ENCODE measurements at regions not wholly inside any gene's neighbourhood (a gene's known extent, or its start where the extent isn't known, plus 50 kb on each side); places are given as distances from the start of the nearest gene placed in this dataset.

DNA sequence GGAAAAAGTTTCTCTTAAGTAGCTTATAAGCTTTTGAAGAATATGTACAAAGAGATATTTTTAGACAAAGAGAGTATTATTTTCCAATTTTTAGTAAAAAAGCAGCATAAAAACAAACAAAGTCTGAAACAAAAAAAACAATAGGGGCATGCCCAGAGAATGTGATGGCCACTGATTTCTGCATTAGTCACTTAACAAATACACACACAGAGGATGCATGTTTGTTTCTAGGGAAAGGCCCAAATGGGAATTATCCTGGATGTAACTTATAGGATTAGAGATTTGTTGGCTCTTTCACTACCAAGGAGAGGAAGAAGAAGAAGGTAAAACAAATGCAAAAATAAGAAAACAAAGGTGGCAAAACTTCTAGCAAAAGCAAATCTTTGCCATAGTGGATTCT, 95.9 kb upstream of the SCOC start:
- DNase-seq: no peak

DNA sequence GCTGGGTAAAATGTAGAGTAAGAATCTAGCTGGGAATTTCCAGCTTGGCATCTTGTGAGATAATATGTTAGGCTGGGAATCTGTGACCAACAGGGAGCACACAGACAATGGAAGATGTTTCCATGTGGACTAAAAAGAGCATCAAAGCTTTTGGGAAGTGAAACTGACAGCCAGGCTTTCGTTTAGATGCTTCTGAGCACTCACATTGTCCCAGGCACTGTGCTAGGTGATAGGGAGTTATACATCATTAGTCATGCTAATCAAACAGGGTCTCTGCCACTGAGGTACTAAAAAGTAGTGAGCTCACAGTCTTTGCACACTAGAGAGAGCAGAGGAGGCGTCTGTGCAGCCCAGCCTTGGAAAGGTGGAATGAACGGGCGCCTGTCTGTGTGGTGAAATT, 101.9 kb upstream of the SCOC start:
- DNase-seq: no peak

DNA sequence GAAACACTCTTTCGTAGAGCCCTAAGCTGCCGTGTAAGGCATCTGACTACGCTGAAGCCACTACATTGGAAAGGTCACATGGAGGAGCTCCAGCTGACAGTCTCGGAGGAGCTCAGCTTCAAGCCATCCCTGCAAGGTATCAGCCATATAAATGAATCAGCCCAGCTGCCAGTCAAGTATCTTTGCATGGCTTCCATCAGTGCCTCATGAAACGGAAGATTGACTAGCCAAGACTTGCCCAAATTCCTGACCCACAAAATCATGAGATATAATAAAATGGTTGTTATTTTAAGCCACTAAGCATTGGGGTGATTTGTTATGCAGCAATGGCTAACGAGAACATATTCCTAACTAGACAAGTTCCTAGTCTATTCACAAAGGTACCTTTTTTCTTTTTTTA, 104.1 kb upstream of the SCOC start:
- no peak for DNase-seq

DNA sequence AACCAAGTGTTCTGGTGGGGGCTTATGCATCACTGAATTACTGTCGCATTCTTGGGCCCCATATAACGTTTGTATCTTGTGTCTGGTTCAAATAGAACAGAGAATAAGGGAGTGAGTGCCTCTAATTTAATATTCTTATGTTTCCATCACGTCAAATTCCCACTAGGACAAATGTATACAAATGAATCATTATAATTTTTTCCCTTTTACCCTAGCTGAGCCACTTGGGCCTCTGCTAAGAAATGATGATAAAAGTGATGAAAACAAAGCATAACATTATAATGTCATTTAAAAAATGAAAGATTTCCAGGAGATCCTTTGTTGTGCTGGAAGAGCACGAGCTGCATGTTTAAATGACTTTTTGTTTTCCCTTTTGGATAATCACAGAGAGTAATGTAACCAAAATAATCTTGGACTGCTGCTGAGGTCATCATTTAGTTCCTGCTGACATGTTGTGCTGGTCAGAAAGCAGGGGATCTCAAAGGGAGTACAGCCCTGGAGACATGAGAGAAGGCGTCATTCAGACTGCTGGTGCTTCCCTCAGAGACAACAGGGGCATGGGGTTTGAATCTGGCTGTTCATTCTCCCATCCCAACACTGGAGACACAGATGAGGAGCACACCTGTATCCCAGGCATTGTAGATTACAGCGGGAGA, 105.1 kb upstream of the SCOC start:
- no peak for DNase-seq

DNA sequence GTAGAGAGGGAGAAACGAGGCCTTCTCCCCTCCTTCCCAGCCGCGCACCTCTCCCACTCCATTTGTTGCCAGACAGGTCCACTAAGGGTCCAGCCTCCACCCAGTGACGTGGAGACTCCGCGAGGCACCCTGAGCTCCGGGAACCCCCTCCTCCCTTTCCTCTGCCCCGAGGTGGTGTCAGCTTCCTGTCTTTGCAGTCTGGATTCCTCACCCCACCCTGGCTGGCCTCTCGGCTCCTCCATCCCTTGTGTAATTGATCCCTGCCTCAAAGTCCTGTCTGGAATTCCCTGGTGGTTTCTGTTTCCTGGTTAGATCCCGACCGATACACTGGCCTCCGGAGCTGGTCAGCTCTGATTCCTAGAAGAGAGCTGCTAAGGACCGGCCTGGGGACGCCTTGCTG, 105.9 kb upstream of the SCOC start:
- no peak for DNase-seq

DNA sequence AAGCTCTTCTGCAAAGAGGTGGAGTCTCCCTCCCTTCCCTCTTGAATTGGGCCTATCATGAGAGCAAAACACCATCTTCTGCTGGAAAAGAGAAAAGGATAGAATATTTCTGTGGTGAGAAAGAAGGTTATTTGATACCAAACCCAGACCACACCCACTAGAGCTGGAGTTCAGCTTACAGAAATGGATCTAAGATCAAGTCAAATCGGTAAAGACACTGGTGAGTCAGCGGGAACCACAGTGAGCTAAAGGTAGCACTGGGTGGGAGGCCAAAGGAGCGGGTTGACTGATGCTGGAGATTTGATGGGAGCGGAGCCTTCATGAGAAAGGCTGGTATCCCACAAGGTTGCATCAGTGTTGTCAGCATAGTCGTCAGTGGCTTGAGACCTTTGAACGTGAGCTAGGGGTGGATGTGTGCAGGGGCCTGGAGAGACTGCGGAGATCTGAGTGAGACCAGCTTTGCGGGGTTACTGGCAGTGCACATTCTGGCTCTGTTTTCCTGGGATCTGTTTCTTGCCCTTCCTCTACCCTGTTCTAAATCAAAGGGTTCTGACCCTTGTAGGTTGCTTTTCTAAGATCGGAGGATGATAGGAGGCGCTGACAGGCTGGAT, 106.4 kb upstream of the SCOC start:
- no peak for DNase-seq

DNA sequence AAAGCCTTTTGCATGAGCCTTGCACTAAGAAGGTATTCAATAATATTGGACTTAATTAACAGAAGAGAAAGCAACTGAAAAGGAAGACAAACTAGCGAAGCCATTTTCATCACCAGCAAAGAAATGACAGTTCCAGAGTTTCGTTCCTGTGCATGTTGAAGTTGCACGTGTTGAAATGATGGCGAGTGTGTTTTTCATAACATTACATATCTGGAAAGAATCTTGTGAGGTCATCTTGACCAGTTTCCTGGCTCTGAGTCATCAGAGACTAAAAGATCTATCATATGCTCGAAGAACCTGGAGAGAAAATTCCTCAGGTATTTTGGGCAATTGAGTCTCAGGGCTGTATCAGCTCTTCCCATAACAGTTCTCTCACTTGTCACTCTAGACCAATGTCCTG, 106.2 kb upstream of the MAML3 start:
- no peak for DNase-seq

DNA sequence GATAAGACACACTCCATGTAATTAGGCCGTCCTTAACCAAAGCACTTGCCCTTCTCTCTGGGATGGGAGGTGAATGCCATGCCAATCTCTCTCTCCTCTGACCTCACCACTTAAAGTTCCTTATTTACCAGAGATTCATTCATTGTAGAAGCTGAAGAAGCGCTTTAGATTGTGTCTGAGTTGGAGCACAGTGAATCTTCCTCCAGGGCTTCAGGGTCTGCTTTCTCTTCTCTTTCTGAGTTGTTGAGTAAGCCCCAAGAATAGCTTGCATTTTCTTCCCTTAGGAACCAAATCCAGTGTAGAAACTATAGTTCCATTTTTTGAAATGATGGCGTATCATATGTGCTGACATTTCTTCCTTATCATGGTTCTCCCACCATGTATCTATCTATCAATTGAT, 104.5 kb upstream of the MAML3 start:
- DNase-seq: no peak

DNA sequence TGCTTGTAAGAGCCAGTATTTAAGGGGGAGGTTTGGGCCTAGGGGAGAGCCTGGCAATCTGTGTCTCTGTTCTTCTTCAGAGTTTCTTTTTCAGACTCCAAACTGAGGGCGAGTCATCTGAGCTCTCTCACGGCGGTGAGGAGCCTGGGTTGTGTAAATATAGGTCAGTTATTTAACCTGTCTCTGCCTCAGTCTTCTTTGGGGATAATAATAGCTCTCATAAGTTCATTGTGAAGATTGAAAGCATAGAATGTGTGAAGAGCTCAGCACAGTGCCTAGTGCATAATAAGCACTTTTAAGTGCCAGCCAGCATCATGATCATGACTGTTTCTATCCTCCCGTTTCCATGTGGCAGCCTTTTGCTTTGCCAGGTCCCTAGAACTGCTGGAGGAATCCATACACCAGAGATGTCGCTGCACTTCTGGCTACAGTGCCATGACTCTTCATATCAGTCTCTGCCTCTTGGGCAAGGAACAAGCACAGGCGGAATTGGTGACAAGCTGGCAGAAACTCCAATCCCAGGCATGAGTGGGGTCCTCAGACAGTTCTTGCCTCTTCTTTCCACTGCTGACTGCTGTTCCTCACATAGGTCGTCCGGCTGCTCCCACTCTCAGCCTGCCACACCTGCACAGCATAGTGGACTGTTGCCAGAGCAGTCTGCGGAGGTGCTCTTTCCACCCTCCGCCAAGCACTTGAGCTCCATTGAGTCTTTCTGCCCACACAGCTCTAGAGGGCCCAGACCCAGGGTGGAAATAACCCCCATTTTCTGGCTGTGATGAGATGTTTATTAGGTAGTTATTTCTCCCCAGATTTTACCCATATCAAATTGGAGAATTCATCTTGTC, 103.7 kb upstream of the MAML3 start:
- DNase-seq: no peak

DNA sequence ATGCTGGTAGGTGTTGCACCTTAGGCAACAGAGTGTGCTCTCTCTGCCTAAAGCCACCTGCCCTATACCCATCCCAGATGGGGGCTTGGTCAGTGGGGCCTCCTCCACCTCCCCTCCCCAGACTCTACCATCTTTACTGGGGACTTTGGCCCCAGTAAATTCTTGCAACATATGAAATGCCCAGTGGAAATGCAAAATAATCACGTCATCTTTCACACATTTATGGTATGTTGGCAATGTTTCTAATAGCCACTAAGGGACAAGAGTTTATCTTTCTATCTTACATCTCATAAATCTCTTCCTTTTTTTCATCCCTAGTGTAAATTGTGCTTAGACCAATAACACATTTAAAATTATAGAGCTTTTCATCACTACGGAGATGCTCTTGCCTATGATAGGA, 103.0 kb upstream of the MAML3 start:
- DNase-seq: no peak

DNA sequence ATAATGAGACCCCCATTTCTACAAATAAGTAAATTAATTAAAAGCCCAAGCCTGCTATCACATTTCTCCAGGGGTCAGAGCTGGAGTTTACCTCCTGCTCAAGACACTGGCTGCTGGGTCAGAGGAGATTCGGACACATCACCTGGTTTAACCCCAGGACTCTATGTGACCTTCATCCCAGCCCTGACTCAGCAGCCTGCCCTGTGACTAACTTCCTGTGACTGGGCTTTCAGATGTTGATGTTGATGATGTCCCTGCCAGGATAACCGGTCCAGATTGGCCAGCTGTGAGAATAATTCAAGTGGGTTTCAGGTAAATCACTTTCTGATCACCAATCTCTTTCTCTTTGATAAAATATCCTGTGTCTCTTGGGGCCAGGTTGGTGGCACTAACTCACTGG, 102.4 kb upstream of the MAML3 start:
- DNase-seq: no peak

DNA sequence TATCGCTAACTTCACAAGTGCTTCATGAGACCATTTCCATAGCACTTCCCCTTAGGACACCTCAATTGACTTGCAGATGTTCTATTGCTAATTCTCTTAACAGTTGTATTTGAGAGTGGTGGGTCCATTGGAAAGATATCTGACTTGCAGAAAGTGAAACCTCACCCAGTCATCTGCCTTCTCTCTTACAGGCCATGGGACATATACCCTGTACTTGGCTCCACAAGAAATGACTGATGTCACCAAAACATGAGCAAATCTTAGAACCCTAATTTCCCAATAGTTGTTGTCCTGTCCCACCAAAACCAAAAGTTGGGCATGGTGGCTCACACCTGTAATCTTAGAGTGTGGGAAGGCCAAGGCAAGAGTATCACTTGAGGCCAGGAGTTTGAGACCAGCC, 101.9 kb upstream of the MAML3 start:
- no peak for DNase-seq

DNA sequence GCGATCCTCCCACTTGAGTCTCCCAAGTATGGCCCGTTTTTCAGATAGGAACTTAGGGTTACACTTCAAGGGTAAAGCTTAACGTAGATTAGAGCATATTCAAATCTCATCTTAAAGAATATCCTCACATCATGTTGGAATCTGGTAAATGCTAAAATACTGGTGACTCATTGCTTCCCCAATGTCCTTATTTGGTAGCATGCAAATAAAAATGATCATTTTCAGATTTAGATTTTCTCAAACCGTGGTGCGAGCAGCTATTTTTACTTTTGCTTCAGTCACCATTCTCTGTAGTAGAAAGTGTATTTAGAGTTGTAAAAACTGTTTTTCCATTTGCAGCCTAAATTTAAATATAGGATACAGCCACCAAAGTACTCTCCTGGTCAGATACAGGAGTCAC, 101.5 kb upstream of the MAML3 start:
- DNase-seq: no peak

DNA sequence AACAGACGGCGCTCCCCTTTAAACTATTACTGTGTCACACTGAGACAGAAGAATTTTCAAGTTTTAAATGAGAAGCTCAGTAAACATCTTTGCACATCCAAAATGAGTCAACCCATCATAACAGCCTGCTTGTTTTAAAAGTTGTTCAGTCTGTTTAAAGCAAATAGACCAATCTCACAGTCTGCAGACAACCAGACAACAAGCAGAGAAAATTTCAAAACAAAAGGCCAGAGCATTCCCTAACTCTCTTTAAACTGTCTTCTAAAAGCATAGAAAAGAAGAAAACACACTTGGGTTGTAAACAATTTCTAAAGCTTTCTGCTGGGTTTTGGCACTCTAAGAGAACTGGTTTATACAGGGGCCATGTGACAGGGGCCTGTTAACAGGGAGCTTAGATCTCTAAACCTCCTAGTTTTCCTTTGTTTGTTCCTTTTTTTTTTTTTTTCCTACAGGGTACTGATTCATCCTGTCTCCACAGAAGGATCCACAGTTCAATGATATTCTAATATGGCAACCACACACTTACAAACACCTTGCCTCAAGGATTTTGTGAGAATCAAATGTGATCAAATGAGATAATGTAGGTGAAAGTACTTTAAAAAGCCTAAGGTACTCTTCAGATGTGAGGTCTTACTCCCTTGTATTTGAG, 100.8 kb upstream of the MAML3 start:
- DNase-seq: no peak

DNA sequence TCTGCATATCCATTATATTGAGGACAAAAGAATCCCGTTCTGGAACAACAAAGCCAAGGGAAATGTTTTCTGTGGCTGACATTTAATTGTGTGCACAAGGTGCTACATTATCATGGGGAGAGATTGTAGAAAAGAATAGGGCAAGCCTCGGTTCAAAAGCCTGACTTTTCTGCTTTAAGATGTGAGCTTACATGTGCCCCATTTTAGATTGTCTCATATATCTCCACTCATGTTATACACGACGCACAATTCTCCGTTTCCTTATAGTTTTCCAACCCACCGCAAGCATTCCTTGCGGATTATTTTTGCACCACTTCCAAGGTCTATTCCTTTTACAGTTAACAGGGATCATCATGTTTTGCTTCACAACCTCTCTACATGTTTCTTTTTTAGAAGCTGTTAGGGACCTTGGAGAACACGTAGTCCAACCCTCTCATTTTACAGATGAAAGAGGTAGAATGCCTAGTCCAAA, 99.6 kb upstream of the MAML3 start:
- DNase-seq: no peak

DNA sequence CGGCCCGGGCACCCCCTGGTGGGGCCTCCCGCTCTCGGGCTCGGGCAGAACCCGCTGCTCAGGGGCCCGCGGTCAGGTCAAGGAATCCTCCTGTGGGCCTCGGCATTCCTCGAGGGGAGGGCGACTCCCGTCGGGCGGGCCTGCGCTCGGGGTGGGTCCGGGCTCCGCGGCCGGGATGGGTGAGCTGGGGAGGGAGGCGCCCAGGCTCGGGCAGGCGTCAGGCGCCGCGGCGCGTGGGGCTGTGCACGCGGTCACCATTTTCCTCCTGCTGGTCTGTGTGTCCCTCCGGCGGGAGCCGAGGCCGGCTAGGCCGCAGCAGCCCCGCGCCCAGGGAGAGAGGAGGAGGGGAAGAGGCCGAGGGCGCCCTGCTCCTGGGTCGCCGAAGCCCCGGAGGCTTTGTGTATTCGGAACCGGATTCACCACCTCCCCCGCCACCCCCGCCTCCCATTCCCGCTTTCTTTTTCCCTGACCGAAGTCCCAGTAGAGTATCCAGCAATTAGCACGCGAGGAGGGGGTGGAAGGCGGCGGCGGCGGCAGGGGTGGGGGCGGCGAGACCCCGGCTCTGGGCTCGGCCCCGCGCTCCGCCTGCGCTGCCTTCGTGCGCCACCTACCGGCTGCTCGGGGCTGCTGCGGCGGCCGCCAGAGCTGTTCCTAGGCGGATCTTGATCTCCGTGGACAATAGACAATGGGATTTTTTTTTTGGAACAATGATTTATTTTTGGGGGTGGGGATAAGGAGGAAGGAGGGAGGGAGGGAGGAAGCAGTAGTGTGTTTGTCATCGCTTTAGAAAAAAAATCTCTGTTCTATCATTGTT, 99.0 kb upstream of the MAML3 start:
- DNase-seq: peak; percentile 45

DNA sequence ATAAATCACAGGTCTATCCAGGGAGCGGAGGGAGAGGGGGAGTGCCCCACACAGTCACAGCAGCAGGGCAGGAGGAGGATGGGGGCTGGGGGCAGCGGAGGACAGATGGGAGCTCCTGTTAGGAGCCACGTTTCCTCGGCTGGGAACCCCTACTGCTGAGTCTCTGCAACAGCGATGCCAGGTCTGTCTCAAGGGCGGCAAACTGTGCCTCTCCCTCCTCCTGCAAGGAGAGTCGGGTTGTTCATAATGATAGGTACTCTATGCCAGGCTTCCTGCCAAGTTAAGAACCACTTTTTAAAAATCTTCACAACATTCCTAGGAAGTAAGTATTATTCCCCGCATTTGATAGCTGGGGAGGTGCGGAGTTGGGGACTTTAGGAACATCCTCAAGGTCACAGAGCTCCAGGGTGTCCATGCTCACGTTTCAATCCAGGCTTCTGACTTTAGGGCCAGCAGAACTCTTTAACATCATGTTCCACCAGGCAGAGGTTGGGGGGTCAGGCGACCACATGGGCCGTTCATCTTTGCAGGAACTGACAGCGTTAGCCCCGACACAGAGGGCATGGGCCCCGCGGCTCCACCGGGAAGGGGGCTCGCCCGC, 98.3 kb upstream of the MAML3 start:
- DNase-seq: no peak

DNA sequence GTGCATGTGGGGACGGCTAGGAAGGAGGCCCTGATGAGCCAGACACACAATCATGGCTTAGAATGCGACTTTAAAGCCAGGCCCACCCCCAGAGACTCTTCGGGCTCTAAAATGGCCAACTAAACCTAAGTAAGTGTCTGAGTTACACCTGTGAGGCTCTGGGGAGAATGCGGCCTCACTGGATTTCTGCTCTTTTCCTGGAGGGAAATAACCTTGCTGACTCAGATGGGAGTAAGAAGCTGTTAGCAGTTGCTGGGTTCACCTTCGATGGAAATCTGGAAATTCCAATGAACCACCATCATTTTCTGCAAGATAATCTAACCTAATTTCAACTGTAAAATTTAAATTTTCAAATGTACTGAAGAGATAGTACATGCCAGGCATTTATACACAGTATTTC, 97.6 kb upstream of the MAML3 start:
- no peak for DNase-seq

DNA sequence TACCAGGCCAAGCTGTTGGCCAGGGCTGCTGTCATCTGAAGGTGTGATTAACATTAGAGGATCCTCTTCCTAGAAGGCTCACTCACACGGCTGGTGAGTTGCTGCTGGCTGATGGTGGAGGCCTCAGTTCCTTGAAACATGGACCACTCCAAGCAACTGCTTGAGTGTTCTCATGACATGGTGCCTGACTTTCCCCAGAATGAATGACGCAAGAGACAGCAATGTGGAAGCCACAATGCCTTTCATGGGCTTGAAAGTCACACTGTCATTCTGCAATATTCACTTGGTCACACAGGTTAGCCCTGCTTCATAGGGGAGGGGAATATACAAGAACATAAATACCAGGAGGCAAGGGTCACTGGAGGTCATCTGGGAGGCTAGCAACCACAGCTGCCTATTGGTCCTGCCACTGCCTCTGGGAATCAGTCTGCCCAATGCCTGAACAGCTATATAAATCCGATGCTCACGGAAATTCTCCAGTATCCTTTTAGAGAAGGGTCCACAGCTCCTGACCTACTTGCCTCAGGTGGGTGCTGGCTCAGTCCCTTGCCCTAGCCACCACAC, 97.1 kb upstream of the MAML3 start:
- no peak for DNase-seq

DNA sequence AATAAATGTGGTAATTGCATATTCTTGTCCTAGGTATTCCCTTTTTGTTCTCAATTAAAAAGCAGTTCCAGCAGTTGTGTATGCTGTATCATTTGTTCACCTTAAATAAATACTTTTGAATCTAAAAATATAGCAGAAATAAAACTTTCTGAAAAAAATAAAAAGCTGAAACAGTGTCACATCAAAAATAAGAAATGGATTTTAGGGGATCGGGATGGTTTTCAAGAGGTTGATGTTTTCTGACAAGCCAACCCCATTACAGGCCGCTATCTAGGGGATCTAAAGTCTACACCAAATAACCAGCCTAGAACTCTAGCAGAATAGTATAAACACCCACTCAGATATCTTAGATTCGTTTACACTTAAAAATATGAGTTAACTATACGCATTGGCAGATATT, 95.4 kb upstream of the MAML3 start:
- no peak for DNase-seq

DNA sequence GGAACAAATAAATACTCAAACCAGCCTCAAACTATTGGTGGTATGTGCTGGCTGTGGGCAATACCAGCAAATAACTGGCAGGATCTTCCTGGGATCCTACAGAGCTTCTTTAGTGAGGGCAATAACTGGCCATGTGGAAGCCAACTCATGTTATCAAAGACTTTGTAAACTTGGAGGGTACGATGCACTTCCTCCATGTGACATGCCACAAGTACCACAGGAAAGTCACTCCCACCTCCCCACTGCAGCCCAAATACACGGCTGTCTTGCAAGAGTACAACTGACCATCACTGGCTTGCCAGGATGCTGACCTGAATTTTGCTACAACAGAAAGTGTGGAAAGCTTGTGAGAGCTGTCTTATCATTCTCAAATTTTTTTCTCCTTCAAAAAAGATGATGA, 93.3 kb upstream of the MAML3 start:
- no peak for DNase-seq

DNA sequence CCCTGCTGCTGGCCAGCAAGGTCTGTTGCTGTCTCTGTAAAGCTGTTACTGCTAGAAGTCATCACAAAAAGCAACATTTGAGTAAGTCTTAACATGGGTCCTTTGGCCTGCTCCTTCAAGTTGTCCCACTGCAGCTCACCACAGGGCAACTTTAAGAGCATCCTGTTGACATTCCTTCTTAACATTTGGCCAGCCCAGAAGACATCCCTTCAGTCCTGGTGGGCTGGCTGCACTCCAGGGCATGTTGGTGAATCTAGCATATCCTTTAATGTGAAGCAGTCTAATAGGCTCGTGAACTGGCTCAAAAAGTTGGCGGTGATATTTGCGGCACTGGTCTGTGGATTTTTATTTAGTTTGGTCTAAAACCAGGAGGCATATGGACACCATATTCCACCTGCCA, 92.2 kb upstream of the MAML3 start:
- DNase-seq: no peak

Measured in effector CD8-positive, alpha-beta T cell (primary cell).